Activated CD8-positive, alpha-beta memory T cell treated with anti-CD3 and anti-CD28 coated beads, Interleukin-2, amount 50 U/mL, for 48 hours (primary cell): ENCODE measurements at regions not wholly inside any gene's neighbourhood (a gene's known extent, or its start where the extent isn't known, plus 50 kb on each side); places are given as distances from the start of the nearest gene placed in this dataset.
"Not testable (repeated sequence)": the region's sequence is repeated elsewhere in the genome, so short reads cannot be mapped to it uniquely, and the experiment has no call there.

Experiments
- DNase-seq: peaks from one replicate; pipeline ENCODE4 v3.0.0-alpha.2; 2020

DNA sequence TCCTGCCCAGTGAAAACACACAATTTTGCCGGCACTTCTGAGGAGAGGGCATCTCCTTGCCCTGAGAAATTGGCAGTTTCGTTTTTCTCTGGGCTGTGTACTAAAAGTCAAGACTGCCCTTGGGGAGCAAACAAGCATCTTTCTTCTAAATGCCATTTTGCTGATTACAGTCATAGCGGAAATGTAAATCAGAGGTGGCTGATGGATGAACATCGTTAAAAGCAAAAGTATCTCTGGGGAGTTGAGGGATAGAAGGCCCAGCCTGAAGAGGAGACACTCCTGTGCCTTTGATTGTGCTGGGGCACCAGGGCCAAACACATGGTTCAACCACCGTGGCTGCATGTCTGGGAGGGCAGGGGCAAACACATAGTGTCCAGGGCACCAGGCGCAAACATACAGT, 49.8 kb downstream of the ABCC12 start:
- DNase-seq = no peak

DNA sequence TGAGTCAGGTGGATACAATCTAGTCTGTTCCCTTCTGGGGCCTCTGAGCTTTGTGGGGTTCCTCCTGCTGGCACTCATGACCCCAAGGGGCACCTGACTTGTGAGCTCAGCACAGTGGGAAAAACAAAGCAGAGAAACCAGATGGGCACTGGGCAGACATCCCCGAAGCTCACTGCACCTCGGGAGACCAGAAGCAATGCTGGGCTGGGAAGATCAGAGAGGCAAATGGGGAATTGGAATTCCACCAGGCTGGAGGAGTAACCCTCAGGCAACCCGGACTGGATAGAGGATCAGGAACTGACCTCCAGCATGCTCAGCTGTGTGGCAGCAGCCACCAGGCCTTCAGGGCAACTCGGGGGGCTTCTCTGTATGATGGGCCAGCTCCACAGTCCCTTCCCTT, 50.3 kb downstream of the ABCC12 start:
- no peak for DNase-seq

DNA sequence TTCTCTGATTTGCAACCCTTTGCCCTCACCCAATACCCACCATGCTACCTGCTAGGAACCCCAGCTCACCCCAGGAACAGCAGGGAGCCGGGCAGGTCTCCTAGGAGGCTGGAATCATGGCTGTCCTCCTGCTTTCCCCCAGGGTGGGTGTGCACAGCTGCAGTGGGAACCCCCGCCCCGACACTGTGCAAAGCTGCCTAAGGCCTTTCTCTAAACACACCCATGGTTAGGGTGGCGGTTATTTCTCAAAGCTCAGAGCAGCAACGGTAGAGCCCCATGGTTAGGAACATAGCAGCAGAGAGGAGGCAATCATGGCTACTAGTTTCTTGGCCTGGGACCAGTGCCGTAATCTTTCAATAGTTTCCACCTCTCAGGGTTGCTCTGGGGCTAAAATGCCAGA, 52.2 kb downstream of the ABCC12 start:
- no peak for DNase-seq

- no peak for DNase-seq
Measured at GRCh38 chr16:48102083-48103008, 53.4 kb downstream of the ABCC12 start.

GRCh38 chr16:48101069-48101674, 54.6 kb downstream of the ABCC12 start:
- peak; percentile 74 for DNase-seq

- no peak for DNase-seq
Measured at GRCh38 chr16:48099455-48099854, 56.3 kb downstream of the ABCC12 start.

DNA sequence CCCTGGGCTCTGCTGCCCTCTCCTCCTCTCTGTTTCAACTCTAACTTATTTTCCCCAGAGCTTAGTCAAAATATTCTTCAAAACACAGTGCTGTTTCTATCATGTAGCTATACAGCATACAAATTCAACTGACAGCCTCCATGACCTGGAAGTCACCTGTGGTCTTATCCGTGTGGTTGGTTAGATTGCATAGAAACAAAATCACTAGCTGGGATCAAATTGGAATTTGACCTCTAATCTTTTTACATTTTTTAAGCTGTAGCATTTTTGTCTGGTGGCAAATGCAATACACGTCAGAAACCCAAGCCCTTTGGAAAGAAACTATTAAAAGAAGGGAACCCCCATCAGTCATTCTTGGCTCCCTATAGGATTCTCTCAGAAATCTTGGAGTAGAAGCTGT, 57.3 kb downstream of the ABCC12 start:
- no peak for DNase-seq

DNA sequence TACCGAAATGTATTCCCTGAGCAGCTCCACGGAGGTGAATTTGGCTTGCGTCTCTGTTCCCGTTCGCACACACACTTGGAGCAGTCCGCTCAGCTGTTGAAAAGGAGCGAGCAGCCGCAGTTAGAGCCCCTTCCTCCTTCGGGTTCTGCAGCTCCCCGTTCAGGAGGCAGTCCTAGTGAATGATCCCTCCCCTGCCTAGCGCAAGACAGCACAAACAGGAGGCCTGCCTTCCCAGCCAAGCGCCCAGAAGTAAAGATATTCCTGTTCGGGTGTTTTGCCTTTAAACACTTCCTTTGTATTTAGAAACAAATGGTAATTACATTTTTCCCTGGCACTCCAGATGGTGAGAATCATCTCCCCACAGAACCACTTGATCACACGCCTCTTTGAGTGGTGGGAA, 64.7 kb downstream of the ABCC12 start:
- no peak for DNase-seq

GRCh38 chr16:48089053-48089792, 66.6 kb downstream of the ABCC12 start:
- no peak for DNase-seq

- DNase-seq = no peak
Measured at GRCh38 chr16:48087639-48088038, 68.2 kb downstream of the ABCC12 start.

GRCh38 chr16:48086422-48086821, 69.4 kb downstream of the ABCC12 start:
- no peak for DNase-seq

- no peak for DNase-seq
Measured at GRCh38 chr16:48085729-48086128, 70.1 kb downstream of the ABCC12 start.

DNA sequence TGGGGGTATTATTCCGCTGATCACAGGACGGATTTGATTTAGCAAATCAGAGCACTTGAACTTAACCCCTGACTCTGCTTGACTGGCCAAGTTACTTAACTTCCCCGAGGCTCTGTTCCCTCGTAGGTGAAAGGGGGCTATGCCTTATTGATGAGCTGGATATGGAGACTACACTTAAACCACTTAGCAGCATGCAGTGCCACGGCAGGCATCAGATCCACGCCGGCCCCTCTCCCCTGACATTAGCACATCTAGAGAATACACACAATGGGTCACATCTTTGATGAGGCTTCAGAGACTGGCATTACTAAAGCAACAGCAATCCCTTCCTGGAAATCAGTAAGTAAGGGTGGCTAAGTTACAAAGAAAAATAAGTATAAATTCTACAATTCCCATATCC, 71.0 kb downstream of the ABCC12 start:
- no peak for DNase-seq

GRCh38 chr16:48082516-48082915, 73.3 kb downstream of the ABCC12 start:
- no peak for DNase-seq

DNA sequence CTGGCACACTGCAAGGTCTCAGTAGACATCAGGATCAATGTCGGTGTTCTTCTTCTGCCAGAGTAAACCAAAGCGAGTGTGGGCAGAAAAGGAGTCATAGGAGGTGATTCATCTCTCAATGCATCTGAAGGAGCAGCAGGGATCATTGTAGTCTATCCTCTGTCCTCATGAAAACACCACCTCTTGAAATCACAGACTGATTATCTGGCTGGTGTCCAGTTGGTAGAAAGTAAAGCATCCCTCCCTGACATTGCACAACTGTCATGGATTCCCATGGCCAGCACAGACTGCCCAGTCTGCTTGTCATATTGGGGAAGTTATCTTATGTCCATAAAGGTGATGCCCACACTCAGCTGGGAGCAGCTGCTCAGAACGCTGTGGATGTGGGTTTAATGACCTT, 74.1 kb downstream of the ABCC12 start:
- DNase-seq = no peak

DNA sequence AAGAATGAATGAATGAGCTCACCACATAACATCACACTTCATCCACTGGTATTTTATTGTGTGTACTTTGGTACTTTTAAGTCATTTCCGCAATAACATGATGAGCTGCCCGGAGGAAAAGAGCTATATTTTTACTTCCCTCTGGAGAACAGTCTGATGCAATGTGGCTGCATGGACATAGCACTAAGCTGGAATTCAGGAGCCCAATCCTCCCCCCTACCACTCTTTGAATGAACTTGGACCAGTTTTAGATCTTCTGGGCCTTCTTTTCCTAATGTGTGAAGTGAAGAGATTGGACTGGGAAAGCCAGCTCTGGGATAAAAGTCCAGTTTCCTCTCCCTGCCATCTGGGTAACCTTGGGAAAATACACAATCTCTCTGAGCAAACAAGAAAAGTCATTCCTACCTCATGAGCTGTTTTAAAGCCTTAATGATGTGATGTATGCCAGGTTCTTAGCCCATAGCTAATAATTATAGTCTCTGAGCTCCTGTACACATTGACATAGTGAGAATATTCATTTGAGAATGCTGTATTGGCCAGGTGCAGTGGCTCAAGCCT, 79.3 kb downstream of the ABCC12 start:
- DNase-seq = no peak

- no peak for DNase-seq
Measured at GRCh38 chr16:48075398-48075797, 80.4 kb downstream of the ABCC12 start.

- DNase-seq = no peak
Measured at GRCh38 chr16:48067388-48067787, 88.4 kb downstream of the ABCC12 start.

GRCh38 chr16:48064971-48065370, 90.8 kb downstream of the ABCC12 start:
- DNase-seq = no peak

GRCh38 chr16:48062681-48063080, 93.1 kb downstream of the ABCC12 start:
- no peak for DNase-seq

DNA sequence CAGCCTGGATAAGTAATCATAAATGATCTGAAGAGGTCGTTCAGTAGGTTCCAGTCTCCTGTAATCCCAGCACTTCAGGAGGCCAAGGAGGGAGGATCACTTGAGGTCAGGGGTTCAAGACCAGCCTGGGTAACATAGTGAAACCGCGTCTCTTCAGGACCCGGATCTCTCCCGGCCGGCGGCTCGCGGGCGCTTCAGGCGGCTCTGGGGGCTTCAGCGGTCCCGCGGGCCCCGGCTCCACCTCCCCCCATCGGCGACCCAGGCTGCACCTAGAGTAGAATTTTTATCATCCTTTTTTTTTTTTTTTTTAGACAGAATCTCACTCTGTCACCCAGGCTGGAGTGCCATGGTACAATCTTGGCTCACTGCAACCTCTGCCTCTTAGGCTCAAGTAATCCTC, 95.9 kb downstream of the ABCC12 start:
- no peak for DNase-seq

- not testable (repeated sequence) for DNase-seq
Measured at GRCh38 chr16:48059190-48059589, 96.6 kb downstream of the ABCC12 start.

DNA sequence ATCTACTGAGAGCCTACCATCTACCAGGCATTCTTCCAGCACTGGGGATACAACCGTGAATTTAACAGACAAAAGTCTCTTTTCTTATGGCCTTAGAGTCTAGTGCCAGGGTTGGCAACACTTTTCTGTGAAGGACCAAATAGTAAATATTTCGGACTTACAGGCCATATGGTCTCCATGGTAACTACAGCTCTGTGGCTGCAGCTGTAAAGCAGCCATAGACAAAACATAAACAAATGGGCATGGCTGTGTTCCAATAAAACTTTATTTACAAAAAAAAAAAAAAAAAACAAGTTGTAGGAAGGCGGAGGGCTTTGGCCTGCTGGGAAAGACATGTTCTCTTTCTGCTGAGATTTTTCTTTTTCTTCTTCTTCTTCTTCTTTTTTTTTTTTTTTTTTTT, 98.7 kb downstream of the ABCC12 start:
- no peak for DNase-seq
